Endodermal cell (in vitro differentiated cells): ENCODE measurements at regions not wholly inside any gene's neighbourhood (a gene's known extent, or its start where the extent isn't known, plus 50 kb on each side); places are given as distances from the start of the nearest gene placed in this dataset.

Source experiments
- DNase-seq: peaks from one replicate; pipeline ENCODE4 v3.0.0-alpha.2; 2017
- H3K27ac ChIP-seq: 2 replicates; pipeline ENCODE4 v1.5.1; 2013; ENCODE audit warnings: mild to moderate bottlenecking, low read depth, low read length, moderate library complexity
- H3K27me3 ChIP-seq: 2 replicates; pipeline ENCODE4 v1.6.1; 2013; ENCODE audit warnings: mild to moderate bottlenecking, low read length, moderate library complexity; ENCODE audit not compliant: insufficient read depth, control insufficient read depth, poor library complexity, severe bottlenecking
- H3K36me3 ChIP-seq: 2 replicates; pipeline ENCODE4 v1.7.0; 2013; ENCODE audit warnings: mild to moderate bottlenecking, low read length, moderate library complexity; ENCODE audit not compliant: control insufficient read depth, insufficient read depth
- H3K4me1 ChIP-seq: one replicate; pipeline ENCODE4 v1.7.0; 2013; ENCODE audit warnings: low read length; ENCODE audit not compliant: control insufficient read depth, insufficient read depth
- H3K4me3 ChIP-seq: 2 replicates; pipeline ENCODE4 v1.5.1; 2013; ENCODE audit warnings: mild to moderate bottlenecking, low read length, moderate library complexity
- H3K9ac ChIP-seq: 2 replicates; pipeline ENCODE4 v1.6.1; 2013; ENCODE audit warnings: mild to moderate bottlenecking, low read length, moderate library complexity; ENCODE audit not compliant: poor library complexity, severe bottlenecking; ENCODE audit errors: extremely low read depth
- H3K9me3 ChIP-seq: 2 replicates; pipeline ENCODE4 v1.6.1; 2013; ENCODE audit warnings: mild to moderate bottlenecking, low read length, moderate library complexity; ENCODE audit not compliant: control insufficient read depth
- H3K27ac Mint-ChIP-seq: 2 replicates; pipeline ENCODE4 v1.8.0; 2020; ENCODE audit warnings: mixed read lengths
- H3K27me3 Mint-ChIP-seq: 2 replicates; pipeline ENCODE4 v1.8.0; 2021; ENCODE audit warnings: mild to moderate bottlenecking, mixed read lengths; ENCODE audit not compliant: insufficient read depth
- H3K36me3 Mint-ChIP-seq: 2 replicates; pipeline ENCODE4 v1.8.0; 2020; ENCODE audit warnings: low read depth, mixed read lengths
- H3K4me1 Mint-ChIP-seq: 2 replicates; pipeline ENCODE4 v1.8.0; 2020; ENCODE audit warnings: mixed read lengths
- H3K4me3 Mint-ChIP-seq: 2 replicates; pipeline ENCODE4 v1.8.0; 2020; ENCODE audit warnings: mild to moderate bottlenecking, moderate library complexity, mixed read lengths
- H3K9me3 Mint-ChIP-seq: 2 replicates; pipeline ENCODE4 v1.8.0; 2020; ENCODE audit warnings: mild to moderate bottlenecking, mixed read lengths
- WGBS, 2 experiments: methylation state at CpG; one replicate each; pipeline versions ENCODE4 v1.1.5 to v1.1.7; 2013; ENCODE audit warnings: missing lambda C conversion rate in 2 of 2, mixed read lengths in 1 of 2; ENCODE audit not compliant: insufficient coverage in 1 of 2, insufficient read length in 1 of 2; 5-methylcytosine and 5-hydroxymethylcytosine counted together
- TF ChIP-seq, protein P1 (sequence below): fragments of 200-600 bp; sonication (generic); conservative IDR thresholded peaks from 2 replicates; pipeline ENCODE4 v1.5.0; 2021; ENCODE audit warnings: antibody characterized with exemption, mild to moderate bottlenecking

DNA sequence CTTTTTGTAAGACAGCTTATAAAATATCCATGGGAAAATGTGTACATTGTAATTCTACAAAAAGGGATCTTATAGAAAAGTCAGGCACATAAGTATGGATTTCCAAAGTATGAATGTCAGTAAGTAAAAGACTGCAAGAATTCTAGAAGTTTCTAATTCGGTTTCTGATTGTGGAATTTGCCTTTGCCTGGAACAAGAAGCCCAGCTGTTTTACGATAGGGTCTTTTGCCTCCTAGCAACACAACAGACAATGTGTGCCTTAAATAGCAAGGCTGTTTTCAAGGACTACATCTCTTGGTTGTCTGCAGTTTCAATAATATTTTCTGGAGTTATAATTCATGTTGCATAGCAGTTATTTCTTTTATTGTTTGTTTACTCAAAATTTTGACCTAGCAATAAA, 312.9 kb downstream of the MTX2 start:
- WGBS, 2 experiments, result 87 to 100% methylated on average over 1 to 2 of the region's 2 CpGs
- H3K36me3 ChIP-seq, result no peaks in the 10 kb centered on the region
- DNase-seq, result no peak
- no peaks in the 10 kb centered on the region for H3K9me3 ChIP-seq
- H3K9me3 Mint-ChIP-seq, result no peaks in the 10 kb centered on the region
- H3K4me1 ChIP-seq, result no peaks in the 10 kb centered on the region
- H3K4me1 Mint-ChIP-seq, result no peaks in the 10 kb centered on the region
- no peak overlapping the region for H3K9ac ChIP-seq
- H3K4me3 Mint-ChIP-seq, result no peak overlapping the region
- H3K36me3 Mint-ChIP-seq, result no peaks in the 10 kb centered on the region
- TF ChIP-seq, protein P1, sequence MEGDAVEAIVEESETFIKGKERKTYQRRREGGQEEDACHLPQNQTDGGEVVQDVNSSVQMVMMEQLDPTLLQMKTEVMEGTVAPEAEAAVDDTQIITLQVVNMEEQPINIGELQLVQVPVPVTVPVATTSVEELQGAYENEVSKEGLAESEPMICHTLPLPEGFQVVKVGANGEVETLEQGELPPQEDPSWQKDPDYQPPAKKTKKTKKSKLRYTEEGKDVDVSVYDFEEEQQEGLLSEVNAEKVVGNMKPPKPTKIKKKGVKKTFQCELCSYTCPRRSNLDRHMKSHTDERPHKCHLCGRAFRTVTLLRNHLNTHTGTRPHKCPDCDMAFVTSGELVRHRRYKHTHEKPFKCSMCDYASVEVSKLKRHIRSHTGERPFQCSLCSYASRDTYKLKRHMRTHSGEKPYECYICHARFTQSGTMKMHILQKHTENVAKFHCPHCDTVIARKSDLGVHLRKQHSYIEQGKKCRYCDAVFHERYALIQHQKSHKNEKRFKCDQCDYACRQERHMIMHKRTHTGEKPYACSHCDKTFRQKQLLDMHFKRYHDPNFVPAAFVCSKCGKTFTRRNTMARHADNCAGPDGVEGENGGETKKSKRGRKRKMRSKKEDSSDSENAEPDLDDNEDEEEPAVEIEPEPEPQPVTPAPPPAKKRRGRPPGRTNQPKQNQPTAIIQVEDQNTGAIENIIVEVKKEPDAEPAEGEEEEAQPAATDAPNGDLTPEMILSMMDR, result no peak
- H3K27ac ChIP-seq, result no peak overlapping the region
- no peak overlapping the region for H3K27ac Mint-ChIP-seq
- peaks cover 2% of the 10 kb centered on the region for H3K27me3 Mint-ChIP-seq
- no peaks in the 10 kb centered on the region for H3K27me3 ChIP-seq
- no peak overlapping the region for H3K4me3 ChIP-seq

DNA sequence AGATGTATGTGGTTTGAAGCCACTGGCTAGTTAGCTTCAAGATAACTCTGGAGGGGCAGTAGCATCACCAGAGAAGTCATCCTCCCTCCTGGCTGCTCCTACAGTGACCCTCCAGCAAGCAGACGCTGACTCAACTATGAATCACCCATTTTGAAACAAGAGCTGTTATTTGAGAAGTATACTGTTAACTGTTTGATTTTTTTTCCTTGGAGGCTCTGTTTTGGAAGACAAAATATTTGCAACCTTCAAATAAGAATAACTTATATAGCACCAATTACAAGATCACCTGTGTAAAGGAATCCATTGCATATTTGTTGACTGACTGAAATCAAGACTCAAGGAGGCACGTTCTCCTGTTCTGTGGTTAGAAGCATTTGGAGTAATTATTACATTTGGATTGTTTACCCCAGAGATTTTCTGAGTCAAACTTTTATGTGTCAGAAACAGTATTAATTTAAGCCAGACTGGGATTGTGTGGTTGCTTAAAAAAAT, 313.8 kb downstream of the MTX2 start:
- Histone ChIP-seq H3K36me3 (no peaks in the 10 kb centered on the region), H3K9me3 (no peaks in the 10 kb centered on the region), H3K27ac (no peak overlapping the region), H3K4me3 (no peak overlapping the region), H3K4me1 (no peaks in the 10 kb centered on the region), H3K27me3 (no peaks in the 10 kb centered on the region), H3K9ac (no peak overlapping the region)
- peaks cover 2% of the 10 kb centered on the region for H3K27me3 Mint-ChIP-seq
- no peaks in the 10 kb centered on the region for H3K36me3 Mint-ChIP-seq
- H3K9me3 Mint-ChIP-seq, result no peaks in the 10 kb centered on the region
- H3K4me1 Mint-ChIP-seq, result no peaks in the 10 kb centered on the region
- DNase-seq, result no peak
- WGBS, 2 experiments, result 77 to 83% methylated on average over 1 to 2 of the region's 2 CpGs
- TF ChIP-seq, protein P1, result no peak
- no peak overlapping the region for H3K27ac Mint-ChIP-seq
- no peak overlapping the region for H3K4me3 Mint-ChIP-seq

DNA sequence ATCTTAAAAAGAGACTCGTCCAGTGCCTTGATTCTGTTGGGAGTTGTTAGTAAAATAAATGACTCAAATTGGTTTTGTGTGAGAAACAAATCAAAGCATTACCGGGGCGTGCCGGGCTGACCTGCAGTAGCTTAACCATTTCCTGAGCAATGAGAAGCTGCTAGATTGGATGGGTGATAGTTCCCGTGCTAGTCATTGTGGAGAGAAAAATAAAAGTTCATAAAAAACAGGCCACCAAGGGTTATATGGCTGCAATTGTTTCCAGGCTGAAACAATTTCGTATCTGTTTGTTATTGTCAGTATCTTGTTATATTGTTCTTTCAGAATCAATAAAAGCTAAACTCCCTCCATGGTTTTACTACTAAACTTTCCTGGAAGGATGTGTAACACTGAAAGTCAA, 314.4 kb downstream of the MTX2 start:
- no peaks in the 10 kb centered on the region for H3K36me3 Mint-ChIP-seq
- DNase-seq, result no peak
- no peaks in the 10 kb centered on the region for H3K9me3 ChIP-seq
- H3K27ac ChIP-seq, result no peak overlapping the region
- H3K36me3 ChIP-seq, result no peaks in the 10 kb centered on the region
- TF ChIP-seq, protein P1, result no peak
- no peaks in the 10 kb centered on the region for H3K4me1 ChIP-seq
- peaks cover 2% of the 10 kb centered on the region for H3K27me3 Mint-ChIP-seq
- H3K9me3 Mint-ChIP-seq, result no peaks in the 10 kb centered on the region
- H3K4me3 ChIP-seq, result no peak overlapping the region
- no peak overlapping the region for H3K4me3 Mint-ChIP-seq
- H3K27me3 ChIP-seq, result no peaks in the 10 kb centered on the region
- no peak overlapping the region for H3K27ac Mint-ChIP-seq
- no peak overlapping the region for H3K9ac ChIP-seq
- no peaks in the 10 kb centered on the region for H3K4me1 Mint-ChIP-seq
- WGBS, 2 experiments, result 67 to 74% methylated on average over 4 to 6 of the region's 6 CpGs
